ENCODE measurements at regions not wholly inside any gene's neighbourhood (a gene's known extent, or its start where the extent isn't known, plus 50 kb on each side); places are given as distances from the start of the nearest gene placed in this dataset.

- DNase-seq (no peak), ATAC-seq (no peak)
- 75% methylated on average over 1 of the region's 1 CpG for WGBS (ENCODE audit: insufficient coverage)
- Mint-ChIP-seq H3K4me3 (no peak overlapping the region), H3K4me1 (no peaks in the 10 kb centered on the region), H3K9me3 (peaks cover 9 to 18% of the 10 kb centered on the region in 2 donors), H3K27me3 (ENCODE audit: low read depth in 2 of 2) (no peaks in the 10 kb centered on the region), H3K27ac (no peak overlapping the region), H3K36me3 (no peaks in the 10 kb centered on the region)
- no peak overlapping the region for H3K27ac ChIP-seq (ENCODE audit: low read length)
- no peaks in the 10 kb centered on the region for H3K27me3 ChIP-seq (ENCODE audit: control insufficient read depth, insufficient read depth, low read length)
- no peak for TF ChIP-seq CTCF (IDR thresholded peaks at IDR 0.05)
- no peaks in the 10 kb centered on the region for H3K36me3 ChIP-seq (ENCODE audit: control insufficient read depth, insufficient read depth, low read length)
- intact Hi-C loops (cut with micrococcal nuclease), result no loop called here
- H3K4me3 ChIP-seq (ENCODE audit: low read length), result no peak overlapping the region
- no peaks in the 10 kb centered on the region for H3K4me1 ChIP-seq (ENCODE audit: control insufficient read depth, insufficient read depth, low read length)
- H3K9me3 ChIP-seq (ENCODE audit: control insufficient read depth, insufficient read depth, low read length), result no peaks in the 10 kb centered on the region
Observed at GRCh38 chr5:91706785-91707520, 323.8 kb upstream of the ARRDC3 start.

GRCh38 chr5:91703128-91703527 is 320.0 kb upstream of the ARRDC3 start:
- peaks cover 14 to 25% of the 10 kb centered on the region in 2 donors for H3K9me3 Mint-ChIP-seq
- no peak for TF ChIP-seq CTCF (IDR thresholded peaks at IDR 0.05)

GRCh38 chr5:91699429-91699828 is 316.3 kb upstream of the ARRDC3 start:
- intact Hi-C loops (cut with micrococcal nuclease), result no loop called here
- whole genome bisulfite sequencing (ENCODE audit: insufficient coverage), result 95% methylated on average over 2 of the region's 3 CpGs
- no peak for ATAC-seq
- no peaks in the 10 kb centered on the region for H3K27me3 ChIP-seq (ENCODE audit: control insufficient read depth, insufficient read depth, low read length)
- H3K27me3 Mint-ChIP-seq (ENCODE audit: low read depth in 2 of 2), result no peaks in the 10 kb centered on the region
- no peak for DNase-seq
- H3K9me3 Mint-ChIP-seq, result peaks cover 21 to 35% of the 10 kb centered on the region in 2 donors
- no peaks in the 10 kb centered on the region for H3K4me1 Mint-ChIP-seq
- H3K9me3 ChIP-seq (ENCODE audit: control insufficient read depth, insufficient read depth, low read length), result no peaks in the 10 kb centered on the region
- H3K36me3 Mint-ChIP-seq, result no peaks in the 10 kb centered on the region
- no peak overlapping the region for H3K27ac ChIP-seq (ENCODE audit: low read length)
- no peak overlapping the region for H3K4me3 Mint-ChIP-seq
- no peak for TF ChIP-seq CTCF (IDR thresholded peaks at IDR 0.05)
- no peak overlapping the region for H3K4me3 ChIP-seq (ENCODE audit: low read length)
- H3K36me3 ChIP-seq (ENCODE audit: control insufficient read depth, insufficient read depth, low read length), result no peaks in the 10 kb centered on the region
- H3K27ac Mint-ChIP-seq, result no peak overlapping the region
- H3K4me1 ChIP-seq (ENCODE audit: control insufficient read depth, insufficient read depth, low read length), result no peaks in the 10 kb centered on the region

More at GRCh38 chr5:91703128-91703527, 320.0 kb upstream of the ARRDC3 start:
- Histone ChIP-seq H3K27me3 (ENCODE audit: control insufficient read depth, insufficient read depth, low read length) (no peaks in the 10 kb centered on the region), H3K27ac (ENCODE audit: low read length) (no peak overlapping the region), H3K4me3 (ENCODE audit: low read length) (no peak overlapping the region), H3K36me3 (ENCODE audit: control insufficient read depth, insufficient read depth, low read length) (no peaks in the 10 kb centered on the region), H3K9me3 (ENCODE audit: control insufficient read depth, insufficient read depth, low read length) (no peaks in the 10 kb centered on the region), H3K4me1 (ENCODE audit: control insufficient read depth, insufficient read depth, low read length) (no peaks in the 10 kb centered on the region)
- 91% methylated on average over 2 of the region's 2 CpGs for WGBS (ENCODE audit: insufficient coverage)
- intact Hi-C loops (cut with micrococcal nuclease), result no loop called here
- Mint-ChIP-seq H3K4me1 (no peaks in the 10 kb centered on the region), H3K4me3 (no peak overlapping the region), H3K27ac (no peak overlapping the region), H3K36me3 (no peaks in the 10 kb centered on the region), H3K27me3 (ENCODE audit: low read depth in 2 of 2) (no peaks in the 10 kb centered on the region)
- ATAC-seq, result no peak
- no peak for DNase-seq

- WGBS (ENCODE audit: insufficient coverage), result 92% methylated on average over 2 of the region's 2 CpGs
- intact Hi-C loops (cut with micrococcal nuclease), result no loop called here
- no peaks in the 10 kb centered on the region for H3K27me3 Mint-ChIP-seq (ENCODE audit: low read depth in 2 of 2)
Observed at GRCh38 chr5:91691592-91691991, 308.5 kb upstream of the ARRDC3 start.

More at GRCh38 chr5:91691592-91691991, 308.5 kb upstream of the ARRDC3 start:
- no peak overlapping the region for H3K4me3 ChIP-seq (ENCODE audit: low read length)
- TF ChIP-seq CTCF (IDR thresholded peaks at IDR 0.05), result no peak
- no peak overlapping the region for H3K4me3 Mint-ChIP-seq
- DNase-seq, result no peak
- no peaks in the 10 kb centered on the region for H3K27me3 ChIP-seq (ENCODE audit: control insufficient read depth, insufficient read depth, low read length)
- no peaks in the 10 kb centered on the region for H3K4me1 Mint-ChIP-seq
- no peak for ATAC-seq
- peaks cover 3% of the 10 kb centered on the region for H3K9me3 ChIP-seq (ENCODE audit: control insufficient read depth, insufficient read depth, low read length)
- no peaks in the 10 kb centered on the region for H3K4me1 ChIP-seq (ENCODE audit: control insufficient read depth, insufficient read depth, low read length)
- H3K27ac Mint-ChIP-seq, result no peak overlapping the region
- H3K9me3 Mint-ChIP-seq, result peaks cover 12 to 20% of the 10 kb centered on the region in 2 donors
- no peaks in the 10 kb centered on the region for H3K36me3 Mint-ChIP-seq
- no peaks in the 10 kb centered on the region for H3K36me3 ChIP-seq (ENCODE audit: control insufficient read depth, insufficient read depth, low read length)
- H3K27ac ChIP-seq (ENCODE audit: low read length), result no peak overlapping the region
